GM21423 (cell line): ENCODE measurements at regions not wholly inside any gene's neighbourhood (a gene's known extent, or its start where the extent isn't known, plus 50 kb on each side); places are given as distances from the start of the nearest gene placed in this dataset.

Source experiments
- ATAC-seq: cut with Tn5 transposase; IDR thresholded peaks from one replicate; pipeline ENCODE4 v1.9.1; 2021; ENCODE audit warnings: mild to moderate bottlenecking, moderate library complexity; ENCODE audit not compliant: unreplicated experiment

DNA sequence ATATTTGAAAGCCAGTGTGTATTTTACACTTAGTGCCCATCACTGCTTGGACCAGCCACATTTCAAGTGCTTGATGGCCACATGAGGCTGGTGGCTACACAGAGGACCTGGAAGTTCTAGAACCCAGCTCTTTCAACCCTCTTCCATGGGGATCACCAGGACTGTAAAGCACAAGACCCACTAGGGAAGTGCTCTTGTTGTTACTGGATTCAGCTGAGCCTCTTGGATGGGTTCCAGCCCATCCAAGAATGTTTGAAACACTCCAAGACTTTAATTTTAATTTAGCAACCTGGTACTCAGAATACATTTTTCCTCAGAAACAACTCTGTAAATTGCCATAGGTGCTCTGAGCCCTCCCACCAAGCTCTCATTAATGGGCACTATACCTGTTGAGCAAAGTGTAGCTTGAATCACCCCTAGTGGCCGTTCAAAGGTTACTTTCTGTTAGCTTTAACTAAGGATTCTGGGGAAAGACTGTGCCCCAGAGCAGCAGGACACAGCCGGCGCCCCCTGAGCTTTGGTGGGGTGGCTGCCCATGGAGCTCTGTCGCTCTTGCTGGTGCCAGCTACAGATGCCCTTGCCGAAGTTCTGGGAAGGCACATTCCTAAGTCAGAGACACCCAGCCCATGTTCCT lies 212.4 kb downstream of the HSD17B3 start:
- no peak for ATAC-seq

DNA sequence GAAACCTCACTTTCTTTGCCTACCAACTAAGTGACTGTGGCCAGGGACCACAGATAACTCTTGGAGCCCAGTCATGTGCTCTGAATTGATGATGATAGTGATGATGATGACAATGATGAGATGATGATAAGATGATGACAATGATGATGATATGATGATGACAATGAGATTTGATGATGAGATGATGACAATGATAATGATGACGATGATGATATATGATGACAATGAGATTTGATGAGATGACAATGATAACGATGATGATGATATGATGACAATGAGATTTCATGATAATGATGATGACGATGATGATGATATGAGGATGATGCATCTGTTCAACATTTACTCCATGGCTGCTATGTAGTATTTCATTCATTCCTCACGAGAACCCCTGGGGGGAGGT lies 213.0 kb downstream of the ERCC6L2 start:
- no peak for ATAC-seq

DNA sequence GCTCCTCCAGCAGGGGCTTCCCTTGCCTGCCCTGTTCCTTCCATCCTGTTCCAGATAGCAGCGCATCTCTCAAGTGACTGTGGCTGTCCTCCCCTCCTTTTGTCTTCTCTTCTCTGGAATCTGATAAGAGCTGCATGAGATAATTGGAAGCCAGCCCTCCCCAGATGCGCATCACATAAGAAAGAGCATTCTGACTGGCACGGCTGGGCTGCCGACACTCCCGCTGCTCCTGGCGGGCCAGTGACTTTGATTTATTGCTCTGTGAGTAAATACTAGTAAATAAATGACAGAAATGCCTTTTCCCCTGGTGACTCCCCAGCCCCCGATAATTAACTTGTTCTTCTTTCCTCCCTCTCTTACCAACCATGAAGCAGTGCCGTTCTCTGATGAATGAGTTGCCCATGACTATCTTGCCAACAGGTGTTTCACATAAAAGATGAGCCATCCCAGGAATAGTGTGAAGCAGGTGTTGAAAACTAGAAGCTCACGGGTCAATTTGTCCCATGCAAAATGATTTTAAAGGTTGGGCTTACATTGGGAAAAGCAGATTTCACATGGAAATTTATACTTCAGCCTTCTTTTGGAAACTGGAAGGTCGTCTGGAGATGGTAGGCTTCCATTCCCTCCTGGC lies 212.3 kb downstream of the ERCC6L2 start:
- ATAC-seq, result no peak

DNA sequence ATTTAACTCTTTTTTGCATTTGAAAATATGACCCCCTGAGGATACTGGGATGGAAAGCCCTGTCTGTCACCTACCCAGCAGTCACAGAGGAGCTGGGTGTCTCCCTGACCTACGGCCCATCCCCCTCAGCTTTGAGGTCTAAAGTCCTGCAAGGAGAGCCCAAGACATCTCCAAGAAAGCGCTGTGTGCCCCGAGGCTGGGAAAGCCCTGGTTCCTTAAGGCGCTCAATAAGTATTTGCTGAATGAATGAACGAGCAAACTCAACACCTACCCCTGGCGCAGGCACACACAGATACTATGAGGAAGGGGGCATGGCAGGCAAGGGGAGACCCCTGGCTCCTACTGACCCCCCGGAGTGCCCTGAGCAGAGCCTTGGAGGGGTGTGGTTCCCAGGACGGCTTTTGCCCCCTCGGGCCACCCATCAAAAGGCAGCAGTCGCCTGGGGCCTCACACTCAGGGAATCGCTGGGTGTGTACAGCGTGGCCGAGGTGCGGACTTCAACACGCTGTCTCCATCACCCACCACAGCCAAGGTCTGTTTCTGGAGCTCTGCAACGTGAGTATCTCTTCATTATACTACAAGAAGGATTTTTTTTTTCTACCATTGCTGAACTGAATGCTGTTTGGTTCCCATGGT lies 211.6 kb downstream of the ERCC6L2 start:
- ATAC-seq, result no peak

DNA sequence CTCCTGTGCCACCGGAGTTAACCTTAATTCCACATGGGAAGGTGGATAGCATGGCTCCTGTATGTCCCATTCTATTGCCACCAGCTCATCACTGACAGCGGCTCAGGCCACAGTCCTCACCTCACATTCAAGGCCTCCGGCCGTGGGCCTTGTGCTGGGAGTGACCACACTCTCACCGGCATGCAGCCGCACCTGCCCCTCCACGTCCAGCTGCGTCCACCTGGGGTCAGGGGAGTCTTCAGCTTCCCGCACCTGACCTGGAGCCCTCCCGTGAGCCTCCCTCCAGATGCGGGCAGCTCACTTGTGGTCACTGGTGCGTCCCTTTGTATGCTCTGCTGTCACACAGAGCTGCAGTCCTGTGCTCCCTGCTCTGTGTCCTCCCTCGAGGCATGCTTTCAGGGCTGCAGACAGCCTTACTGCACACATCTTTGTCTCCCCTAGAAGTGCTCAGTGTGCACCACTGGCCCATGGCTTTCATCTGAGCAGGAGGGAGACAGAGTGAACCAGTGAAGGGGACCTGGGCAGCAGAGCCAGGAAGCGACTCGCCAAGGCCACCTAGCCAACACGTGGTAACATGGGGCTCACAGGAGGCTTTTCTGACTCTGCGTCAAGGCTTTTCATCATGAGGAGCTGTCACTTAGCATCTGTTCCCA lies 210.1 kb downstream of the ERCC6L2 start:
- ATAC-seq, result no peak

DNA sequence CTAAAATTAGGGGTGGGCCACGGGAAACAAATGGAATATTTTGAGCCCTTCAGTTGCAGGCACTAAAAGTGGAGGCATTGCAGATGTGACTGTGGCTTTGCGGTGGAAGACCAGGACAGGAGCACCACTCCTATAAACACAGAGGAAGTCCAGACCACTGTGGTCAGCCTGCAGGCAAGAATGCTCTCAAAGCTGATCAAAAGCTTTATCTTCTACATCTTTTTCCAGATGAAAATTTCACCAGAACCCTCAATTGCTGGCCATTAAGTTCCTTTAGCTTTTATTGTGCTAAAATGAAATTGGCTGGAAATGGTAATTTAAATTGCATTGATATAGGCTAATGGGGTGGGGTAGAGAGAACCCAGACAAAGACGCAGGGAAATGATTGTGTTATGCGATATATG lies 208.8 kb downstream of the ERCC6L2 start:
- ATAC-seq, result no peak

DNA sequence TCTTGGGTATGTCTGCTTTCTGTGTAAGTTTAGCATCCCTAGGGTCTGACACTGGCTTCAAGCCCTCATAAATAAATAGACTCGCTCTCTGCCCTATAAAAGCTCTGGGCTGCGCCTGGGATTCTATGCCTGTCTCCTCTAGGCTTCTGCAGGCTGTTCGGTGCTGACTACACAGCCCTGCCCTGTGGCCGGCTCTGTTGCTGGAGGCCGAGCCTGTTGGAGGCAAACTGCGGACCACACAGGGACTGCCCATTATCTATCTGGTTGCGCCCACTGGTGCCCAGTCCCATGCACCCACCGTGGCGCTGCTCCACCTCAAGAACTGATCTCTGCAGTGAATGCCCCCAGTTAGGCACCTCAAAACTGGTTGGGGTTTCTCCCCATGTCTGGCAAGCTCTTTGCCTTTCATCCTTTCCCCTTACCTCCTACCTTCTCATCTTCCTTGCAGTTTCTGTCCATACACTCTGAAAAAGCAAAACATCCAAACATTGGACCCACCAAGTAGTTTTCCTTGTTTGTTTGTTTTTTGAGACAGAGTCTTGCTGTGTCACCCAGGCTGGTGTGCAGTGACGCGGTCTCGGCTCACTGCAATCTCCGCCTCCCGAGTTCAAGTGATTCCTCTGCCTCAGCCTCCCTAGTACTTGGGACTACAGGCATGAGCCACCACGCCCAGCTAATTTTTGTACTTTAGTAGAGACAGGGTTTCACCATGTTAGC lies 207.2 kb downstream of the ERCC6L2 start:
- no peak for ATAC-seq

DNA sequence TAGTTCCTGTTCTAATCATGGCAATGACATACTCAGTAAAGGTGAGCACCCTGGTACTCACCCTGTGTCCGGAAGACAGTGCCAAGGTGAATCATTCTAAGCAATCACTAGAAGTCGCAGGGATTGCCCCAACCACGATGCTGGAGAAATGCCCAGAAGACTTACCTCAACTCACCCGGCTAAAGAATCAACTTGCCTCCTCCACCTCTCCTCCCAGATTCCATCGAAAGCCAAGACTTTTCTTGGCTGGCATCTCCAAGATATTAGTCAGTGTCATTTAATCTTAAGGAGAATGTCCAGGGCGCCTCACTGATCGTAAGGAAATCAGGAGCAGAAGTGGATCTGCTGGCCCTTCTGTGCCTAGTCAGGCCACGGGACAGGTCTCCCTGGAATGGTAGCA lies 204.9 kb downstream of the ERCC6L2 start:
- no peak for ATAC-seq

DNA sequence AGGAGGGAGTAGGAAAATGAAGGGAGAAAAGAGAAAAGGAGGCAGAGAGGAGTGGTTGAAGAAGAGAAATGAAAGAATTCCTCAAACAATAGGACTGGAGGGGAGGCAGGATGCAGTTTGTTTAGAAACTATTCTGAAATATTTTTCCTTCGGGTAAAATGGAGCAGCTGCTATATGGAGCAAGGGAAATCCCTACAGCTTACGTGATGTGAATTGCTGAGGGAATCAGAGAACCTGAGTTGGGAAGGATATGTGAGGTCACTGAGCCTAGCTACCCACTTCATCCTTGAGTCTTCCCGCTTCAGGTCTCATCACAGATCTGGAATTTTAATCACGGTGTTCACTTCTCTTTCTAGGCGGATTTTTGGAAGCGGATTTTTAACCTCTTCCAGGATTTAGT lies 204.3 kb downstream of the ERCC6L2 start:
- ATAC-seq, result no peak

DNA sequence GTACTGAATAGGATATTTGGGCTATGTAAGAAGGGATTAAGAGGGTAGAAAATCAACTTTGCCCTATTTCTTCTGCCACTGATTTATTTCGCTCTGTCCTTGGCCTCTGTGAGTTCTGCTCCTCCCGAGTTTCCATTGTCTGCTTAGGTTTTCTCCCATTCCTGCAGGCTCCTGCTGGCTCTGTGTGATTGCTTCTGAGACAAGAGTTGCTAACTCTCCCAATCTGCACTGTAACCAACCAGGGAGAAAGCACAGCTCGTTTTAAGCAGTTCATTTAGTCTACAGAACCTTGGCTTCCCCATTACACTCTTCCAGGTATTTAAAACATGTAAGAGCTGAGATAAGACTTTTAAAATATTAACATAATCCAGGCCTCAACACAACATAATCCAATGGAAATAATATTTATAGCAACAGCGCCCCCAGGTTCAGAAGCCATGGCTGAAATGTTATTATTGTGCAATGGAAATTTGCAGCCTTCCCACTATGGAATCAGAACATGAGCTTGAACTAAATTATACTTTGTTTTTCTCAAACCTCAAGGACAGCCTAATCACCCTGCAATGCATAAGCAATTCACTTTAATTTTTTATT lies 203.5 kb downstream of the ERCC6L2 start:
- no peak for ATAC-seq

DNA sequence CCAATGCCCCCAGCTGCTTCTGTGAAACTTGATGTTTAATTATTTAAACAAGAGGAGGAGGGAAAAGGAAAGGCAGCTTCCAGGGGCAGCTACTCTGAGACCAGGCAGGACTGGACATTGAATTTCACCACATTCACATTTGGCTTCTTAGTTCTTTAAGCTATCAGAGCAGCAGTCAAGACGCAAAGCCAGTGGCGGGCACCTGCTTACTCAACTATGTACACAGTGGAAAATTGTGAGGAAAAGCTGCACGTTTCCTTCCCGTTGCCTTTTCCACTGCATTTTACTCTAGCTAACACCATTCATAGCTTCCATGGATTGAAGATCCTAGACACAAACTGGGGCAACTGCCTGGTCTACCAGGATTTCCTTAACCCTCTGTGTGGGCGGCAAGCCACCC lies 200.3 kb downstream of the ERCC6L2 start:
- no peak for ATAC-seq

DNA sequence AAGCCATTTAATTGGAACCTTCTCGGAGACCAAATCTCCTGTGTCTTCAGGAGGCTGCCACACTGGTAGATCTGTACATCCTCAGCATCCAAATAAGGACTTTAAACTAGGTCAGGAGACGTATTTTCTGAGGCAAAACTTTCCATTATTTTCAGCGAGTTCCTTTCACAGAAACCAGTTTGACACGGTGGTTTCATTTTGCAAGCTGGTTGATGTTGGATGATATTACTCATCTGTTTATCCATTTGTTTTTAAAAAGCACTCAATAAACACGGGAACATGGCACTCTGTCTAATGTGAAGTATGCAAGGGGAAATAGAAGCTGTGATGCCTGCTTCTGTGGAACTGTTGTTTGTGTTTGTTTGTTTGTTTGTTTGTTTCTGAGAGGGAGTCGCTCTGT lies 199.6 kb downstream of the ERCC6L2 start:
- ATAC-seq, result no peak

DNA sequence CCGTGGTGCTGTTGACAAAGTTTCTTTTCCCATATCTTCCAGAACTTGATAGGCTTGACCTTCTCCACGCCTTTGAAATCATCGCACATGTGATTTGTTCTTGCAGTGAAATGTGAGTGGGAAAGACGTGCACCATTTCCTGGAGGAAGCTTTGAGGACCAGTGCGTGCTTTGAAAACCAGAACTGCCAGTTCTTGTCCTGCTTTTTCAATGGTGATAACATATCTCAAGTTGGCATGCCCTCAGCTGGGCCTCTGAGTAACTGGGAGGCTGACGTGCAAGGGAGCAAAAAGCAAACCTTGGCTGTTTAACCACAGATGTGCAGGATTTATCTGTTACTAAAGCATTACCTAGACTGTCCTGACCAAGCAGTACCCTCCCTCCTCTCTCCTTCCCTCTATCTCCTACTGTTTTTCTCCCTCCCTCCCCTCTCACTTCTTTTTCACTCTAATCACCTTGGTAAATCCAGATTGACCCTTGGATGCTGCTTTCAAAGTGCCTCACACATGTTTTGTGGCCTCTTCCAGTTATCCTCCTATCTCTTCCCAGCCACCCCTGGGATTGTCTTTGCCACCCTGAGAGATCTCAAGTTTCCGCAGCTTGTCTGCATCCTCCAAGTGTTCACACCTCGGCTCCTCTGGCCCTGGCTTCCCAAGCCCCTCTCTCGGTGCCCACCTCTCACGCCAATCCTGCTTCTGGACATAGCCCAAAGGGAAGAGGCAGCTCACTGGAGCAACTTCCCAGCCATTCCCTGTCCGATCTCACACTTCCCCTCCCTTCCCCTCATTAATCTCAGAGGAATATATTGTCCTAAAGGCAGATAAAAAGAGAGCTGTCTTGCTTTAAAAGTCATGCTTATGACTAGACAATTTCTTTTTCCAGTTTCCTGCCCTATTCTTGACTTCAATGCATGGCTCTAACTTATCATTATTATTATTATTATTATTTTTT lies 198.3 kb downstream of the ERCC6L2 start:
- no peak for ATAC-seq

DNA sequence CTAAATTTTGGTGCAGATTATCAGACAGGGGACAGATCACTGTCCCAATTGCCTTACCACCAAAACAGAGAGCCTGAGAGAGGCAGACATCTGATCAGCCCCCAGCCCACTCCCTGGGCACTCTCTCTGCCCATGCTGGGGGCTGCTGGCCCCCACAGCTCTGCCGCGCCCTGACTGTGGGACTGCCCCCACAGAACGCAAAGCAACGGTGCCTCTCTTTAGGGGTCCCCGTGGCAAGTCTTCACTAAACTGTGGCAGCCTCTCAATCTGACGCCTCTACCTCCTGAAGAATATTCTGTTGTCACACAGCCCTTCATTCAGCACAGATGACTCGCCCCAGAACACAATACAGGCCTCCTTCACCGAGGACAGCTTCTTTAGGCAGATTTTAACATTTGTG lies 197.4 kb downstream of the ERCC6L2 start:
- no peak for ATAC-seq

DNA sequence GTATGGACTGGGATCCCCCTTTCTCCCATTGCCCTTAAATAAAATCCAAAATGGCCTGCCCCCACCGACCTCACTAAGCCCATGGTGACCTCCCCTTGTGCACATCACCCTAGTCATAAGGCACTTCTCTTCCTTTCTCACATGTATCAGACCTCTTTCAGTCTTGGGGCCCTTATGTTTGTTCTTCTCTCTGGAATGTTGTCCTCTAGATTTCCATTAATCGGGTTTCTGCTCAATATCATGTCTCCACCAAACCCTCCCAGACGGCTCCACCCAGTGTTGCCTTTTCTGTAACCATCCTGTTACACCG lies 196.3 kb downstream of the ERCC6L2 start:
- ATAC-seq, result no peak

DNA sequence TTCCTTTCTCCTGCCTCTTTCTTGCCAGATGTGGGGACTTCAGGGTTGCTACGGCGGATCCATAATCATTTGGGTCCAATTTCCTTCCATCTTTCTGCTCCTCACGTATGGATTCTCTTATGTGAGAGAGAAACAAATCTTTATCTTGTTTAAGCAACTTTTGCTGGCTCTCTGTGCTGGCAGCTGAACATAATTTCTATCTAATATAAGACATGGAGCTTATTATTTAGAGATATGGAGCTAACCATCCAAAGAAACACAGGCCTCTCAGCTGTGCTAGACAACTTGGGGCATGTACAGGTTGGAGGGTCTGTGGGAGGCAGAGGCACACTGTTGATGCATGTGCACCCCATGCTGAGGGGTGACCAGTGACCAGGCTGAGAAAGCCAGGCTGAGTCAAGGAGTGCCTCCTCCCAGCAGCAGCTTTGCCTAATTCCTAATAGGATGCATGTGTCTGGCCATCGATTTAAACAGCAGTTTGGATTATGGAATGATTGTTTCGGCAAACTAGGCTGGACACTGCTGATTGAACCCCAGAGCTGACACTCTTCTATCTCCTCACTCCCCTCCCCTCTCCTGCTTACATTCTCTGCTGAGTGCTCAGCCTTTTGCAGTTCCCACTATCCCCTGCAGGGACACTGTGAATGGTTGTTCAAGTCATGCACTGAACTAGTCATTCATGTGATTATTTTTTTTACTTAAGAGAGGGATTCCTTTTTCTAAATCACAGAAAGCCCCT lies 195.8 kb downstream of the ERCC6L2 start:
- ATAC-seq, result no peak

DNA sequence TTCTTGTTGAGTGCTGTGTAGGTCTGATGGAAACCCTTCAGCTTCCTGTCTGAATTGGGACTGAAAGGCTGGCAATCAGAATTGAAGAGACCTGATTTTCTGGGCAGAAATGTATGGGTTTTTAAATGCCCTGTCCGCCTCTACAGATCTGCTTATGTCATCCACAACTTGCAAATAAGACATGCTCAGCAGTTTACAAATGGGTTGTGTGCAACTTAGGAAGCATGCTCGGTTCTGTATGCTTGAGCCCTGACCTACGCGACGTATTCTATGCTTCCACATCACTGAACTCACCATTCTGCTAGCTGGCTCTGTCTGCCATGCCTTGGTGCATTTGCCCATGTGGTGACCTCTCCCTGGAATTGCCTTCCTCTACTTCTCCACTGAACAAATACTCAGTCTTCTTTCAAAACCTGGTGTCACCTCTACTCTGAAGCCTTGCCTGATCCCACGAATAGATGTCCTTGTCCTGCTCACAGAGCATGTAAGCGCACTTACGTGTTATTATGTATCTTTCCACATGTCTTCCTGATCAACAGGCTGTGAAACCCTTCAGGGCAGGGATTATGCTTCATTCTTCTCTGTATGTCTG lies 194.2 kb downstream of the ERCC6L2 start:
- no peak for ATAC-seq

DNA sequence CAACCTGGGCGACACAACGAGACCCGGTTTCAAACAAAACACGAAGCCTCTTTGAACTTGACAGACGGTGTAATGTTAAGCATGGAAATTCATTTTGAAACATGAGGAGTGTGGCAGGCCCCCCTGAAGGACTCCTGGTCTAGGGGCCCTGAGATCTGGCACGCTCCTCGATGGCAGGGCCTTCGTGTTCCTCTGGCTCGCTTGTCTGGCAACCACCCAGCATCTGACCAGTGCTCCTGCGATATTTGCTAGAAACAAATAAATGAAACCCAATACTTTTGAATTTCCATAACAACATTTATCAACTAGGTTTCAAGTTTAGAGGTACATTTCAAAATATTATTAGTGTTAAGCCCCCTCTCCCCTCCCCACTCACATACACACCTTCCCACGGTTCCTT lies 193.0 kb downstream of the ERCC6L2 start:
- no peak for ATAC-seq

DNA sequence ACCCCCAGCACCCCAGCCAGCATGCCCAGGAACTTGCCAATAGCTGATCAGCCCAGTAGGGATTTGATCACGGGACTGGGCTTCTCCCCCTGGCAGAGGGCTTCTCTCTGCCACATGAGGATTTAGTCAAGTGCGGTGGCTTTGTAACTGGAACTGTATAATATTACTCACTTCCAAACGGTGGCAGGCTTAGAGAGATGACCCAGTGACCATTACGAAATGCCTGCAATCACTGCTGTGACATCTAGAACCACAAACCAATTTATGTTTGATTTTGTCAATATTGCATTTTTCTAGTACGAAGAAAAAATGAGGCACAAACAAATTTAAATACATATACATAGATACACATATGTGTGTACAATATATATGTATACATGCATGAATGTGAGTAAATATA lies 192.1 kb downstream of the ERCC6L2 start:
- no peak for ATAC-seq
